Lower leg skin (tissue), 4 donors: ENCODE measurements at regions not wholly inside any gene's neighbourhood (a gene's known extent, or its start where the extent isn't known, plus 50 kb on each side); places are given as distances from the start of the nearest gene placed in this dataset.

Experiments used
- DNase-seq, 2 donors: peaks; one replicate each; pipeline ENCODE4 v3.0.0-alpha.2; 2019; ENCODE audit warnings: low spot score in 2 of 2
- H3K4me3 ChIP-seq: fragments of 200-600 bp; sonication (generic); 2 replicates; pipeline ENCODE4 v1.5.1; 2017; ENCODE audit warnings: mild to moderate bottlenecking, low read depth; ENCODE audit not compliant: poor library complexity, severe bottlenecking
- CTCF ChIP-seq, 3 donors: fragments of 450-650 bp; IDR thresholded peaks; one replicate each; pipeline ENCODE4 v1.5.1; 2016; ENCODE audit warnings: antibody characterized with exemption in 3 of 3, mild to moderate bottlenecking in 3 of 3, moderate library complexity in 2 of 3
- POLR2A ChIP-seq, 2 donors: fragments of 450-650 bp; IDR thresholded peaks; one replicate each; pipeline ENCODE4 v1.6.1; 2016 to 2017; ENCODE audit warnings: antibody characterized with exemption in 2 of 2, mild to moderate bottlenecking in 1 of 2, moderate library complexity in 1 of 2
- WGBS, 2 donors: methylation state at CpG; one replicate each; pipeline ENCODE4 v1.1.5; 2018; 5-methylcytosine and 5-hydroxymethylcytosine counted together
- intact Hi-C: fragments of 100-400 bp; cut with DNase I; formaldehyde crosslinking; loops from one replicate; pipeline ENCODE4 v1.15.0; 2023; ENCODE audit warnings: low total_unique reads

DNA sequence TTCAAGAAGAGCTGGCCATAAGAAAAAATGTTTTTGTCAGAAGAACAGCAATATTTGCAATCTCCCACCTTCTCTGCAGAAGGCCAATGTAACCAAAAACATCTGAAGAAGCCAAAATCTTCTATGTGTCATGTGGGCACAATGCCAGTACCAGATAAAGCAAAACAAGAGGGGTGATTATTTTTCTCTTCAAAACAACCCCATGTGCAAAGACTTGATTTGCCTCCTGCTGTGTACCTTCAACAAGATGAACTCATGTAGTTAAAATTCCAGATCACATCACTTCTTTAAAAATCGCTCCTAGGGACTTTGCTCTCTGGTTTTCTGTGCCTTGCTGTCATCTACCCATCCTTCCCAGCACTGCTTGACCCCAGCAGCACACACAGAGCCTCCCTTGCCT, 134.0 kb upstream of the MAP3K1 start:
- no peak for DNase-seq
- TF ChIP-seq POLR2A (IDR thresholded peaks at IDR 0.05) (no peak), CTCF (IDR thresholded peaks at IDR 0.05) (no peak)
- intact Hi-C loops: no loop called here
- 74 to 80% methylated on average over 1 of the region's 1 CpG for WGBS, 2 donors
- H3K4me3 ChIP-seq: no peak overlapping the region

- H3K4me3 ChIP-seq: no peak overlapping the region
- 92 to 93% methylated on average over 2 of the region's 2 CpGs for whole genome bisulfite sequencing, 2 donors
- intact Hi-C loops: no loop called here
- TF ChIP-seq POLR2A (IDR thresholded peaks at IDR 0.05) (no peak), CTCF (IDR thresholded peaks at IDR 0.05) (no peak)
- DNase-seq: no peak
Observed at GRCh38 chr5:56680731-56681130, 134.6 kb upstream of the MAP3K1 start.

- DNase-seq: no peak
- TF ChIP-seq POLR2A (IDR thresholded peaks at IDR 0.05) (no peak), CTCF (IDR thresholded peaks at IDR 0.05) (no peak)
- no peak overlapping the region for H3K4me3 ChIP-seq
- intact Hi-C loops: no loop called here
- 48 to 49% methylated on average over 2 of the region's 2 CpGs for WGBS, 2 donors
Observed at GRCh38 chr5:56677690-56678305, 137.6 kb upstream of the MAP3K1 start.

- H3K4me3 ChIP-seq: no peak overlapping the region
- WGBS, 2 donors: 43 to 45% methylated on average over 4 of the region's 4 CpGs
- intact Hi-C loops: no loop called here
- TF ChIP-seq CTCF (IDR thresholded peaks at IDR 0.05): no peak
- no peak for TF ChIP-seq POLR2A (IDR thresholded peaks at IDR 0.05)
- DNase-seq: no peak
Observed at GRCh38 chr5:56676091-56676768, 139.1 kb upstream of the MAP3K1 start.

DNA sequence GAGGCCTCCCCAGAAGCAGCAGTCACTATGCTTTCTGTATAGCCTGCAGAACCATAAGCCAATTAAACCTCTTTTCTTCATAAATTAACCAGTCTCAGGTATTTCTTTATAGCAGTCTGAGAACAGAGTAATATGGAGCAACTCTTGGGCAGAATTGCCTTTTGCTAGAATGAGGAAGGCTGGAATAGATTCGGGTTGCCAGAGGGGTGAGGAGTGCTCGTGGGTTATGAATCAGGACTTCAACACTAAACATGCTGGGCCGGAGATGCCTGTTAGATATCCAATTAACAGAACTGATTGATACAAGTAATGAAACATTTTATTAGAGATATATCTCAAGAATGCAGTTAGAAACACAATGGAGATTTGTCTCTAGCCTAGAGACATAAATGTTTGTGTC, 140.9 kb upstream of the MAP3K1 start:
- intact Hi-C loops: no loop called here
- WGBS, 2 donors: 73 to 84% methylated on average over 3 of the region's 3 CpGs
- DNase-seq: no peak
- H3K4me3 ChIP-seq: no peak overlapping the region
- TF ChIP-seq POLR2A (IDR thresholded peaks at IDR 0.05) (no peak), CTCF (IDR thresholded peaks at IDR 0.05) (no peak)

DNA sequence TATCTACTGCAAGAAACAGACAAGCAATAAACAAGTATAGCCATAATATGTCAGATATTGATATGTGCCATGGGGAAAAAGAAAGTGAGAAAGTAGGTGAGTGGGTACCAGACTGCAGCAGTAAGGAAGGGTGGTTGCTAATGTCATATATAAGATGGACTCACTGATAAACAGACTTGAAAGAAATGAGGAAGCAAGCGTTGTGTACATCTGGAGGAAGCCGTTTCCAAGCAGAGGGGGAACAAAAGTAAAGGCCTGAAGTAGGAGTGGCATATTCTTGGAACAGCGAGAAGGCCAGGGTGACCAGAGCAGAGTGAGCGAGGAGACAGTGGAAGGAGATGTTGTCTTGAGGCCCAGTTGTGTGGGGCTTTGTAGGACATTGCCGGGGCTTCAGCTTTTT, 142.2 kb upstream of the MAP3K1 start:
- WGBS, 2 donors: 84 to 85% methylated on average over 5 of the region's 5 CpGs
- no peak for DNase-seq
- TF ChIP-seq CTCF (IDR thresholded peaks at IDR 0.05) (no peak), POLR2A (IDR thresholded peaks at IDR 0.05) (no peak)
- H3K4me3 ChIP-seq: no peak overlapping the region
- intact Hi-C loops: no loop called here
